ENCODE measurements at regions not wholly inside any gene's neighbourhood (a gene's known extent, or its start where the extent isn't known, plus 50 kb on each side); places are given as distances from the start of the nearest gene placed in this dataset.

- 94 to 100% methylated on average over 1 to 3 of the region's 3 CpGs for WGBS, 2 experiments (ENCODE audit: insufficient coverage in 1 of 2, insufficient read length in 1 of 2)
These were observed 83.6 kb upstream of the CADM1 start for GRCh38 chr11:115587718-115588342.

GRCh38 chr11:115585361-115586024 lies 81.3 kb upstream of the CADM1 start:
- DNase-seq: no peak
- no peak overlapping the region for H3K4me3 Mint-ChIP-seq

More at GRCh38 chr11:115587718-115588342, 83.6 kb upstream of the CADM1 start:
- peaks cover 18% of the 10 kb centered on the region for H3K9me3 ChIP-seq (ENCODE audit: control insufficient read depth, low read length)
- Mint-ChIP-seq H3K4me1 (peaks cover 5% of the 10 kb centered on the region), H3K9me3 (peaks cover 17% of the 10 kb centered on the region), H3K36me3 (ENCODE audit: low read depth) (no peaks in the 10 kb centered on the region), H3K4me3 (no peak overlapping the region), H3K27me3 (ENCODE audit: insufficient read depth) (peaks cover 14% of the 10 kb centered on the region), H3K27ac (no peak overlapping the region)
- no peaks in the 10 kb centered on the region for H3K4me1 ChIP-seq (ENCODE audit: control insufficient read depth, insufficient read depth, low read length)
- no peaks in the 10 kb centered on the region for H3K36me3 ChIP-seq (ENCODE audit: control insufficient read depth, insufficient read depth, low read length)
- TF ChIP-seq CTCF (conservative IDR thresholded peaks at IDR 0.05): no peak
- no peak overlapping the region for H3K27ac ChIP-seq (ENCODE audit: low read depth, low read length)
- no peak overlapping the region for H3K4me3 ChIP-seq (ENCODE audit: low read length)
- H3K27me3 ChIP-seq (ENCODE audit: control insufficient read depth, insufficient read depth, low read length, poor library complexity, severe bottlenecking): peaks cover 16% of the 10 kb centered on the region
- no peak overlapping the region for H3K9ac ChIP-seq (ENCODE audit: extremely low read depth, low read length, poor library complexity, severe bottlenecking)
- no peak for DNase-seq

More at GRCh38 chr11:115585361-115586024, 81.3 kb upstream of the CADM1 start:
- Histone ChIP-seq H3K9me3 (ENCODE audit: control insufficient read depth, low read length) (peaks cover 18% of the 10 kb centered on the region), H3K4me1 (ENCODE audit: control insufficient read depth, insufficient read depth, low read length) (peaks cover 14% of the 10 kb centered on the region), H3K9ac (ENCODE audit: extremely low read depth, low read length, poor library complexity, severe bottlenecking) (no peak overlapping the region), H3K36me3 (ENCODE audit: control insufficient read depth, insufficient read depth, low read length) (no peaks in the 10 kb centered on the region), H3K4me3 (ENCODE audit: low read length) (no peak overlapping the region), H3K27me3 (ENCODE audit: control insufficient read depth, insufficient read depth, low read length, poor library complexity, severe bottlenecking) (peaks cover 2% of the 10 kb centered on the region), H3K27ac (ENCODE audit: low read depth, low read length) (no peak overlapping the region)
- Mint-ChIP-seq H3K4me1 (peaks cover 21% of the 10 kb centered on the region), H3K36me3 (ENCODE audit: low read depth) (no peaks in the 10 kb centered on the region), H3K27ac (no peak overlapping the region), H3K27me3 (ENCODE audit: insufficient read depth) (peaks cover 6% of the 10 kb centered on the region), H3K9me3 (peaks cover 17% of the 10 kb centered on the region)
- TF ChIP-seq CTCF (conservative IDR thresholded peaks at IDR 0.05): no peak
- WGBS, 2 experiments (ENCODE audit: insufficient coverage in 1 of 2, insufficient read length in 1 of 2): 95 to 99% methylated on average over 11 of the region's 11 CpGs

Measured in endodermal cell (in vitro differentiated cells).